Stimulated activated naive B cell treated with anti-CD40 and anti-IgM and Interleukin-4, amounts not matched to agents 10 μg/mL and 1 μg/mL and 100 μg/mL, for 72 hours (primary cell): ENCODE measurements at regions not wholly inside any gene's neighbourhood (a gene's known extent, or its start where the extent isn't known, plus 50 kb on each side); places are given as distances from the start of the nearest gene placed in this dataset.
"Not testable (repeated sequence)": the region's sequence is repeated elsewhere in the genome, so short reads cannot be mapped to it uniquely, and the experiment has no call there.

Experiments used
- ATAC-seq, 2 donors: fragments of 150-1000 bp; cut with Tn5 transposase; replicated peaks; 2 replicates each; pipeline ENCODE4 v1.10.0; 2021; ENCODE audit warnings: moderate library complexity in 1 of 2
- DNase-seq: peaks from one replicate; pipeline ENCODE4 v3.0.0; 2021
- H3K27ac Mint-ChIP-seq: one replicate; pipeline ENCODE4 v1.8.0; 2022; ENCODE audit warnings: mild to moderate bottlenecking, mixed read lengths
- H3K27me3 Mint-ChIP-seq, 2 donors: one replicate each; pipeline ENCODE4 v1.8.0; 2022; ENCODE audit warnings: mixed read lengths in 2 of 2
- H3K36me3 Mint-ChIP-seq, 2 donors: one replicate each; pipeline ENCODE4 v1.8.0; 2022; ENCODE audit warnings: mixed read lengths in 2 of 2, mild to moderate bottlenecking in 1 of 2
- H3K4me1 Mint-ChIP-seq, 2 donors: one replicate each; pipeline ENCODE4 v1.8.0; 2022; ENCODE audit warnings: mixed read lengths in 2 of 2, mild to moderate bottlenecking in 1 of 2
- H3K4me3 Mint-ChIP-seq, 2 donors: one replicate each; pipeline ENCODE4 v1.8.0; 2022; ENCODE audit warnings: mild to moderate bottlenecking in 2 of 2, mixed read lengths in 2 of 2, moderate library complexity in 1 of 2
- H3K9me3 Mint-ChIP-seq, 2 donors: one replicate each; pipeline ENCODE4 v1.8.0; 2022; ENCODE audit warnings: mixed read lengths in 2 of 2, mild to moderate bottlenecking in 1 of 2

DNA sequence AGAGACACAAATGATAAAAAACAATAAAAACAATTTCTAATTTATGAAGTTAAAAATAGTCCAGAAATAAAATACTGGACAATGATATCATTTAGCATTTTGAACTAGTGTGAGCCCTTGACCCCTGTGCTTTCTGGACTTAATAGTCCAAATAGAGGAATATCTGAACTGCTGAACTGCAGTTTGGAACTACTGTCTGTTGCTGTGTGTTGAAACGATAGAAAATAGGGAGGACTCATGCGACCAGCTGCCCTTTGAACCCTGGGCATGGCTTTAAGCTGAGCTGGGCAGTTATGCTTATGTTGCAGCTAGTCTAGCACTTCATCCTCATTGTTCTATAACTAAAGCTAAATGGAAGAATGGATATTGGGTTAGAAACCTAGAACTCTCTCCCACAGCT lies 99.5 kb downstream of the FMR1NB start:
- Mint-ChIP-seq H3K4me1 (no peaks in the 10 kb centered on the region), H3K27ac (no peak overlapping the region), H3K27me3 (no peaks in the 10 kb centered on the region), H3K36me3 (no peaks in the 10 kb centered on the region), H3K9me3 (no peaks in the 10 kb centered on the region), H3K4me3 (no peak overlapping the region)
- ATAC-seq (no peak), DNase-seq (no peak)

DNA sequence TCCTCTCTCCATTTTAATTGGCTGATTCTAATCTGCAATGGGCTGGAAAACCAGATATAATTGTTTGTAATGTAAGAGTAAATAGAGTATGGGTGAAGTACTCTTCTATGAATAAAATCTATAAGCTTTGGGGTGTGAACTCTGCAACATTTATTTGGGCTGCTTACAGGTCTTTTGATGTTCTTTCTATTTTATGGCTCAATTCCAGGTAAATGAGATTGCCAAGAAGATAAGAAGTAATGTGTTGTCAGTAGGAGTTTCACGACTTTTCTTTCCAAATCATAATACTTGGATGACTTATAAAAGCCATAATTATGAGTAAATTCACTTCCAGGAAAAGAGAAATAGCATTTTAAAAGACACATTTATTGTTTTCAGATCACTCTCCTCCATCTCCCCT lies 103.5 kb downstream of the FMR1NB start:
- H3K9me3 Mint-ChIP-seq, result no peaks in the 10 kb centered on the region
- DNase-seq, result no peak
- H3K36me3 Mint-ChIP-seq, result no peaks in the 10 kb centered on the region
- no peaks in the 10 kb centered on the region for H3K4me1 Mint-ChIP-seq
- no peak overlapping the region for H3K4me3 Mint-ChIP-seq
- ATAC-seq, result no peak
- H3K27me3 Mint-ChIP-seq, result no peaks in the 10 kb centered on the region
- no peak overlapping the region for H3K27ac Mint-ChIP-seq

DNA sequence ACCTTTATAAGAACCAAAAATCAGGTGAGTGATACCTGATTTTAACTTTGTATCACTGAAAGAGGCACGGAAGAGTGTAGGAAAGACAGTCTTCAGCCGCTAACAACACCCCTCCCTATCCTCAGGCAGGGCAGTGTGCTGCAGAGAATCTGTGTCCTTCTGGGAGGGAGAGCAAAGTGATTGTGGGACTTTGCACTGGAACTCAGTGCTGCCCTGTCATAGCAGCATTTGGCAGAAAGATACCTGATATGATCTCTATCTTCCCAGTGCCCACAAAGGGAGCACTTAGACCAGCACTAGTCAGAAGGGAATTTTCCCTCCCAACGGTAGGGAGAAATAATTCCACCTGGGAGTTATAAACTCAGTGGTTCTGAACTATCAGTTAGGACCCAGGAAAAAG lies 139.0 kb downstream of the FMR1NB start:
- no peak for DNase-seq
- ATAC-seq, result no peak
- peaks cover 3 to 4% of the 10 kb centered on the region in 2 donors for H3K9me3 Mint-ChIP-seq
- peaks cover 0 to 5% of the 10 kb centered on the region in 2 donors for H3K27me3 Mint-ChIP-seq
- no peaks in the 10 kb centered on the region for H3K36me3 Mint-ChIP-seq
- H3K4me1 Mint-ChIP-seq, result no peaks in the 10 kb centered on the region
- H3K4me3 Mint-ChIP-seq, result no peak overlapping the region
- no peak overlapping the region for H3K27ac Mint-ChIP-seq

DNA sequence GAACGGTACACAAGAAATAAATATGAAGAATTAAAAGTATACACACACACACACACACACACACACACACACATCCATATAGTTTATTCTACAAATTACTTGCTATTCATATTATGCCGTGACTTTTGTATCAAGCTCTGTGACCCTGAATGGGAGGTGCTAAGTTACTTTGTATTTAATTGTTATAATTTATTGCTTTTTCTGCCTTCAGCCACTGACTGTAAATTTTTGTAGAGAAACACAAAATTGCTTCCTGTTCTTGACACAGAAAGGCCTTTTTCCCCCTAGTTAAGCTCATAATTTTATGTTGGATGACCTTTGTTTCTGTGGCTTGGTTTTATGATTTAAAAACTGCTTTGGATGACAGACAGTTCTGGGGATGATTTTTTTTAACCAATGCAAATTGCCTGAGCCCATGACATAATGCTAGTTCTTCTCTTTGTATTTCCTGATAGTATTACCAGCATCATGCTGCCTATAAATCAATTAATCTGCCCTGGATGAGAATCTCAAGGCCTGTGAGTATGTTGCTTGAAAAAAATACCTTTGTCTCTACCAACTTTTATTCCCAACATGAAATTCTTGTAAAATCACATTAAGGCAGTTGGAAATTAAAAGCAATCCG lies 140.0 kb downstream of the FMR1NB start:
- H3K27me3 Mint-ChIP-seq, result no peaks in the 10 kb centered on the region
- H3K27ac Mint-ChIP-seq, result no peak overlapping the region
- H3K36me3 Mint-ChIP-seq, result no peaks in the 10 kb centered on the region

DNA sequence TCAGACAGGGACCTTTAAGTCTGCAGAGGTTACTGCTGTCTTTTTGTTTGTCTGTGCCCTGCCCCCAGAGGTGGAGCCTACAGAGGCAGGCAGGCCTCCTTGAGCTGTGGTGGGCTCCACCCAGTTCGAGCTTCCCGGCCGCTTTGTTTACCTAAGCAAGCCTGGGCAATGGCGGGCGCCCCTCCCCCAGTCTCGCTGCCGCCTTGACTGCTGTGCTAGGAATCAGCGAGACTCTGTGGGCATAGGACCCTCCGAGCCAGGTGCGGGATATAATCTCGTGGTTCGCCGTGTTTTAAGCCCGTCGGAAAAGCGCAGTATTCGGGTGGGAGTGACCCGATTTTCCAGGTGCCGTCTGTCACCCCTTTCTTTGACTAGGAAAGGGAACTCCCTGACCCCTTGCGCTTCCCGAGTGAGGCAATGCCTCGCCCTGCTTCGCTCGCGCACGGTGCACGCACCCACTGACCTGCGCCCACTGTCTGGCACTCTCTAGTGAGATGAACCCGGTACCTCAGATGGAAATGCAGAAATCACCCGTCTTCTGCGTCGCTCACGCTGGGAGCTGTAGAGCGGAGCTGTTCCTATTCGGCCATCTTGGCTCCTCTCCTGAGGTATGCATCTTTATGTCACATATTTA lies 147.9 kb downstream of the FMR1NB start:
- ATAC-seq, H3K36me3 Mint-ChIP-seq, H3K27me3 Mint-ChIP-seq, DNase-seq, H3K27ac Mint-ChIP-seq, H3K9me3 Mint-ChIP-seq, H3K4me1 Mint-ChIP-seq, H3K4me3 Mint-ChIP-seq: not testable (repeated sequence)

More for the DNA sequence above, 140.0 kb downstream of the FMR1NB start:
- no peak for ATAC-seq
- Mint-ChIP-seq H3K9me3 (peaks cover 1 to 4% of the 10 kb centered on the region in 2 donors), H3K4me3 (no peak overlapping the region), H3K4me1 (no peaks in the 10 kb centered on the region)
- DNase-seq, result no peak

DNA sequence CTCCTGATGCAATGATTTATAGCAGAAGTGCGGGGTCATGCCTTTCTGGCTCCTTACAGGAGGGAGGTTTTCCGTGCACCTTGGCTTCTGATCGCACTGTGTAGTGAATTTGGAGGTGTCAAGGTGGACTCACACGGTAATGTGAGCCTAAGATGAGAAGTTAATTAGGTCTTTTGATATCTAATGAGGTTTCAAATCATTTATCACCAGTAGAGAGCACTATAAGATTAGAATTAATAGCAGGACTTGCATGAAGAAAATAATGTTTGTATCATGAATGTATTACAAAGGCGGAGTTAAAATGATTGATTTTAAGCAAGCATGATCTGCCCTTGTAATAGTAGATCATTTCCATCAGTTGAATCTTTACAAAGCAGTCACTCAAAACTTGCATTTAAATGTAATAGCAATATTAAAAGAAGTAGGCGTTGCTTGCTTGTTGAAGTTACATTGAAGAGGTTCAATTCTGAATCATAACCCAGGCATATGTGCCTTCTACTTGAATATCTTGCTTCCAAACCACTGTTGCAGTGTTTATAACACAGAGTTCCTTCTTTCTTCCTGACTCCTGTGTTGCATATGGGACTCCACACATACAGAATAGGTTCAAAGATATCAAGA lies 152.1 kb downstream of the FMR1NB start:
- DNase-seq (no peak), ATAC-seq (no peak)
- no peak overlapping the region for H3K27ac Mint-ChIP-seq
- H3K4me3 Mint-ChIP-seq, result no peak overlapping the region
- H3K27me3 Mint-ChIP-seq, result peaks cover 1 to 2% of the 10 kb centered on the region in 2 donors
- no peaks in the 10 kb centered on the region for H3K9me3 Mint-ChIP-seq
- H3K36me3 Mint-ChIP-seq, result no peaks in the 10 kb centered on the region
- no peaks in the 10 kb centered on the region for H3K4me1 Mint-ChIP-seq

DNA sequence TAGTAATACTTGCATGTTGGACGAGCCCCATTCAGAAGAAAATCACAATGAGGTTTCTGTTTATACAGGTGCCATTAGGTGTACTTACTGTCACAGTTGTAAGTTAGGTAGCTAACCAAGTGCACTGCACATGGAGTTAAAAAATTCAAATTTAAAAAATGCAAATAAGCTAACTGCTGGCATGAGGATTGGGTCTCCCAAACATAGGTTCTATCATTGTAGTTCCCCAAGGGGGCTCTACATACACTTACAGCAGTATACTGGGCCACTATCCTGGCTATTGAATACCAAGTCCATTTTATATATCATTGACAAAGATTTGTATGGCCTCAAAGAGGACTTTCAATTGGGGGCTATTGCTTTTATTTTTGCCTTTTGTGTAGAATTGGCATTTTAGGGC lies 153.4 kb downstream of the FMR1NB start:
- ATAC-seq, result no peak

DNA sequence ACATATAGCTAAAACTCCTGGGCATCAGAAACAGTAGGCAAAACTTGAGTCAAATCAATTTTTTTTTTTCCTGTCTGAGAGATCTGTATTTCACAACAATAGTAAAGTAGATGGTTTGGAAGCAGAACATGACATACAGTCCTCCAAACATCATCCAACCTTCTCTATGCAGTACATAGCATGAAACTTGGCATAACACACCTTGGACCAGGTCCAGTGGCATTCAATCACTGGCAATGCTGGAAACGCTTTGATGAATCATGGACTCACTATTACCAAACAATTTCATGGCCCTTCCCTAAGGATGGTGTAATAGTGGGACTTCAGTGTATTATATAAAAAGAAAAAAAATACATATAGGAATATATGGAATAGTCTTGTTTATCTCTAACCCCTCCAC lies 154.6 kb downstream of the FMR1NB start:
- no peak overlapping the region for H3K27ac Mint-ChIP-seq
- no peaks in the 10 kb centered on the region for H3K36me3 Mint-ChIP-seq
- DNase-seq (no peak), ATAC-seq (no peak)
- no peaks in the 10 kb centered on the region for H3K27me3 Mint-ChIP-seq
- no peak overlapping the region for H3K4me3 Mint-ChIP-seq
- no peaks in the 10 kb centered on the region for H3K4me1 Mint-ChIP-seq
- H3K9me3 Mint-ChIP-seq, result no peaks in the 10 kb centered on the region

More for the DNA sequence above, 153.4 kb downstream of the FMR1NB start:
- no peaks in the 10 kb centered on the region for H3K9me3 Mint-ChIP-seq
- H3K4me1 Mint-ChIP-seq, result no peaks in the 10 kb centered on the region
- no peak overlapping the region for H3K4me3 Mint-ChIP-seq
- no peak overlapping the region for H3K27ac Mint-ChIP-seq
- no peaks in the 10 kb centered on the region for H3K27me3 Mint-ChIP-seq
- no peaks in the 10 kb centered on the region for H3K36me3 Mint-ChIP-seq
- no peak for DNase-seq

DNA sequence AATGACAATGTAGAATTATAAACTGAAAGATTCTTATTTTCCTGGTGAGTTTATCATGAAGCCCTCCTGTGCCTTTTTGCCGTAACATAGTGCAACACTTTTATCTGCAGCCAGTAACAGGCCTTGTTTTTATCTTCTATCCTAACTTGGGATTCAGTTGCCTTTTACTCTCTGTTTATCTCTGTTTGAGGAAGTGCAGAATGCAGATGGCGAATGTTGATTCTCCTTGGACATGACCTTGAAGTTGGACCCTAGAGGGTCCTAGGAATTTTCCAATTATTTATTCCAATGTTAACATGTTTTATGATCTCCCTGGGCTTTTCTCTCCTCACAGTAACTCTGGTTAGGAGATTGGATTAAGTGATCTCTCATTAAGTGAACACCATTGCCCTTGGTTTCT lies 165.0 kb downstream of the FMR1NB start:
- H3K4me1 Mint-ChIP-seq, result no peaks in the 10 kb centered on the region

DNA sequence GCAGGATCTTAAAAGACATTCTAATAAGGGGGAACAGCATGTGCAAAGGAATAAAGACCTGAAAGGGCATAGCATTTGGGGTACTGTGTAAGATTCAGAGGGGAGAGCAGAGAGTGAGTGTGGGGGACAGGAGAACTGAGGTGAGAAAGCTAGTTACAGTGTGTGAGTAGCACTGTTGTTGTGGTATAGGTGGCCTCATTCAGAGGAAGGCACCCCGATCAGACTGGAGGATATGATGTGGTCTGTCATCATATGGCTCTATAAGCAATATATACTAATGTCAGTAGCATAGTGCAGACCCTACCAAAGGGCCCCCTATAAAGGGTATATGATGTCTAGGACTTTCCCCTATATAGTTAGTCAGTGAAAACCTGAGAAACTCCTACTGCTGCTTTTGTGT lies 175.8 kb downstream of the FMR1NB start:
- ATAC-seq, result no peak
- Mint-ChIP-seq H3K36me3 (no peaks in the 10 kb centered on the region), H3K27ac (no peak overlapping the region), H3K9me3 (no peaks in the 10 kb centered on the region), H3K4me1 (peaks cover 0 to 5% of the 10 kb centered on the region in 2 donors), H3K27me3 (peaks cover 3 to 4% of the 10 kb centered on the region in 2 donors), H3K4me3 (no peak overlapping the region)
- DNase-seq, result no peak

More for the DNA sequence above, 165.0 kb downstream of the FMR1NB start:
- Mint-ChIP-seq H3K27me3 (no peaks in the 10 kb centered on the region), H3K9me3 (no peaks in the 10 kb centered on the region), H3K27ac (no peak overlapping the region), H3K36me3 (peaks cover 0 to 2% of the 10 kb centered on the region in 2 donors), H3K4me3 (no peak overlapping the region)
- DNase-seq (no peak), ATAC-seq (no peak)

DNA sequence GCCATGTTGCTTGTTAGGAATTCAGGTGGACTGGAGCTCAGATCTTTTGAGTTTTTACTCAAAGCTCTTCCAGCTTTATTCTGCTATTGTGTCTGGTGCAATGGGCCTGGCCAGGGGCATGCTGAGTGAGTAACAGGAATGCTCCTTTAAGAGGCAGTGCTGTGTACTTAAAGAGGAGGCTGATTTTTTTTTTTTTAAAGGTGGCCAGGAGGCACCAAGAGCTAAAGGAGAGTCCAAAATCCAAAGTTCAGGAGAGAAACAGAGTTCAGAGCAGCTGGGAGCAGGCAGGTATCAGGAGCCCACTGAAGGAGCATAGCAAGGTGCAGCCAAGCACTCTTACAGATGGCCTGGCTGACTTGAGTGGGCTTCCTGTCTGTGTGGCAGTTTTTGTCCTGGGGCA lies 178.7 kb downstream of the FMR1NB start:
- Mint-ChIP-seq H3K27ac (no peak overlapping the region), H3K9me3 (peaks cover 0 to 2% of the 10 kb centered on the region in 2 donors), H3K4me1 (peaks cover 0 to 3% of the 10 kb centered on the region in 2 donors)

DNA sequence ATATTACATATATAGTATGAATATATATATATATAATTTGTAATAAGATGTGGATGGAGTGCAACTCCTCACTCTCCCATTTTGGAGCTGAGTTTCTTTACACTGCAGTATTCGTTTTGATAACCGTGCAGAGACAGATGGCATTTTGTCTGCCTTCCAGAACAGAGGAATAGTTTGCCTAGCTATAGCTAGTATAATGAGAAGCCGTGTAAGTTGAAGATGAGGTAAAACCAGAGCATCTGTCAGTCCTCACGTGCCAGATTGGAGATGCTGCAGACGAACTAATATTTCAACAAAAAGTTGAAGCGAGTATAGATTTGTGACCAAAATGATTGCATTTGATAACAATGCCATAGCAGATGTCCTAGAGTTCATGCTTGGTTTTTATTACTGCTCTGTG lies 180.6 kb downstream of the FMR1NB start:
- peaks cover 0 to 3% of the 10 kb centered on the region in 2 donors for H3K36me3 Mint-ChIP-seq
- no peak overlapping the region for H3K27ac Mint-ChIP-seq
- H3K27me3 Mint-ChIP-seq, result no peaks in the 10 kb centered on the region
- peaks cover 0 to 2% of the 10 kb centered on the region in 2 donors for H3K9me3 Mint-ChIP-seq
- no peak for DNase-seq
- no peak overlapping the region for H3K4me3 Mint-ChIP-seq
- H3K4me1 Mint-ChIP-seq, result no peaks in the 10 kb centered on the region
- ATAC-seq, result no peak

More for the DNA sequence above, 178.7 kb downstream of the FMR1NB start:
- Mint-ChIP-seq H3K36me3 (peaks cover 0 to 3% of the 10 kb centered on the region in 2 donors), H3K4me3 (no peak overlapping the region), H3K27me3 (peaks cover 0 to 3% of the 10 kb centered on the region in 2 donors)
- ATAC-seq (no peak), DNase-seq (no peak)

DNA sequence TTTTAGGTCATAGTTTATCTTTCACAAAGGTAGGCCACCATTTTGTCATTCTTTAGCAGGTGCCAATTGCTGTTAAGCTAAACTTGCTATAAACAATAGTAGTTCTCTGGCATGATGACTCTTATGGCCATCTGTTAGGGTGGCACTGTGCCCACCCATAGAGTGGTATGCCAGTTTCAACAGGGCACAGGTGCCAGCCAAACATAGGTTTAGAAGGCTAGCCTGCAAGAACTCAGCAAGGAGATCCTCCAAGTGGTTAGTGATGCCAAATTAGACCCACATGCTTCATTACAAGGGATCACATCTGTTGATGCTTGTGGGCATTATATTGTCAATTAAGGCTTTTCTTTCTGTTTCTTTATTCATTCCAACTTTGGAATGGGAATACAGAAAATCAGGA lies 204.5 kb downstream of the FMR1NB start:
- DNase-seq (no peak), ATAC-seq (no peak)
- Mint-ChIP-seq H3K9me3 (peaks cover 0 to 3% of the 10 kb centered on the region in 2 donors), H3K36me3 (no peaks in the 10 kb centered on the region), H3K27ac (no peak overlapping the region), H3K4me1 (no peaks in the 10 kb centered on the region), H3K27me3 (no peaks in the 10 kb centered on the region), H3K4me3 (no peak overlapping the region)

DNA sequence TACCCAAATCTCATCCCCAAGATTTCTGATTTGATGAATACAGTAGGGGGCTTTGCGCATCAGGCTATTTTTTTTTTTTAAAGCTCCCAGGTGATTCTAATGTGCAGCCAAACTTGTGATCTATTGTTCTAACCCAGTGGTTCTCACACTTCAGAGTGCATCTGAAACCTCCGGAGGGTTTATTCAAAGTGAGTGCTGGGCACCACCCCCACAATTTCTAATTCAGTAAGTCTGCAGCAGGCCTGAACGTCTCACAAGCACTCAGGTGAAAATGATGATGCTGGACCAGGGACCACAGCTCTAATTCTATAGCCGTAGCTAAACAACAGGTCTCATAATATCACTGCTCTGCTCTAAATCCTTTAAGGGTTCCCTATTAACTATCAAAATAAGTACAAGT lies 211.4 kb downstream of the FMR1NB start:
- peaks cover 5 to 23% of the 10 kb centered on the region in 2 donors for H3K4me1 Mint-ChIP-seq
- H3K36me3 Mint-ChIP-seq, result no peaks in the 10 kb centered on the region
- no peak overlapping the region for H3K27ac Mint-ChIP-seq
- H3K9me3 Mint-ChIP-seq, result peaks cover 0 to 3% of the 10 kb centered on the region in 2 donors
- DNase-seq (no peak), ATAC-seq (peak; percentile 45 to 59)
- H3K27me3 Mint-ChIP-seq, result no peaks in the 10 kb centered on the region
- H3K4me3 Mint-ChIP-seq, result no peak overlapping the region

DNA sequence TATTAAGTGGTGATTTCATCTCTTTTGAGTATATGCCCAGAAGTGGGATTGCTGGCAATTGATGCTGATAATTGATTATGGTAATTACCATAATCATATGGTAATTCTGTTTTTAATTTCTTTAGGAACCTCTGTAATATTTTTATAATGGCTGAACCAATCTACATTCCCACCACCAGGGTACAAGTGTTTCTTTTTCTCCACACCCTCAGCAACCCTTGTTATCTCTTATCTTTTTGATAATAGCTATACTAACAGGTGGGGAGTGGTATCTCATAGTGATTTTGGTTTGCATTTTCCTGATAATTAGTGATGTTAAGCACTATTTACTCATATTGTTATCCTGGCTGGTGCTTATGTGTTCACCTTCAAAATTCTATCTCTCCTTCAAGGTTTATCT lies 212.6 kb downstream of the FMR1NB start:
- ATAC-seq (no peak), DNase-seq (no peak)
- Mint-ChIP-seq H3K4me1 (peaks cover 5 to 23% of the 10 kb centered on the region in 2 donors), H3K36me3 (no peaks in the 10 kb centered on the region), H3K27ac (no peak overlapping the region), H3K27me3 (no peaks in the 10 kb centered on the region), H3K9me3 (no peaks in the 10 kb centered on the region), H3K4me3 (no peak overlapping the region)
